ENCODE measurements at regions not wholly inside any gene's neighbourhood (a gene's known extent, or its start where the extent isn't known, plus 50 kb on each side); places are given as distances from the start of the nearest gene placed in this dataset.

DNA sequence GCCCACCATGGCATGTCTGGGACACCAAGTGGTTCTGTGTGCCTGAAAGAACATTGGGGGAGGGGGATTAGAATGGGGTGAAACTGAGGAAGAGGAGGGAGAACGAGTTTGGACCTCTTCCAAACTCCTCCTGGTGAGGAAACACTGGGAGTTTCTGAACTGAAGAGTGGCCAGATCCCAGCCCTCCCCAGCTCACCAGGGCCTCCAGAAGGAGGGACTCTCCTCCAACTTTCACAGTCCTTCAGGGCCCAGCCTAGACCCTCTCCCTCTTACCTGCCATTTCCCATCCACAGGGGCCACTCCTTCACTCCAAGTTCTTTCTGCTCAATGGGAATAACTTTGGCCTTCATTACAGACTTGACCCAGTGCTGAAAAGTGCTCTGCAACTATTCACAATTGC lies 132.0 kb upstream of the FOXK1 start:
- CTCF ChIA-PET: no interaction called here
- H3K4me3 Mint-ChIP-seq: no peak overlapping the region
- no peak for ATAC-seq
- no peak for DNase-seq
- POLR2A ChIA-PET: no interaction called here
- H3K36me3 Mint-ChIP-seq (ENCODE audit: low read depth): peaks cover 2% of the 10 kb centered on the region
- no peak overlapping the region for H3K27ac Mint-ChIP-seq
- H3K4me1 Mint-ChIP-seq (ENCODE audit: low read depth): no peaks in the 10 kb centered on the region
- H3K27me3 Mint-ChIP-seq (ENCODE audit: low read depth): peaks cover 3% of the 10 kb centered on the region
- H3K9me3 Mint-ChIP-seq (ENCODE audit: insufficient read depth): peaks cover 17% of the 10 kb centered on the region

DNA sequence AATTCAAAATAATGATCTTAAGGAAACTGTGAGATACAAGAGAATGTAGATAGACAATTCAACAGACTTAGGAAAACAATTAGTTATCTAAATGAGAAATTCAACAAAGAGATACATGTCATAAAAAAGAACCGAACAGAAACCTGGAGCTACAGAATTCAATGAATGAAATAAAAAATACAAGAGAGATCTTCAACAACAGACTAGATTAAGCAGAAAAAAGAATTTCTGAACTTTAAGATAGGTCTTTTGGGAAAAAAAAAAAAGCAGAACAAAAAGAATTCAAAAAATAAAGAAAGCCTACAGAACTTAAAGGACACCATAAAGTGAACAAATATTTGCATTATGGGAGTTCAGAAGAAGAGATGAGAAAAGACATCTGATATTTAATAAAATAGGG lies 129.1 kb upstream of the FOXK1 start:
- no peaks in the 10 kb centered on the region for H3K4me1 Mint-ChIP-seq (ENCODE audit: low read depth)
- no peaks in the 10 kb centered on the region for H3K27me3 Mint-ChIP-seq (ENCODE audit: low read depth)
- H3K36me3 Mint-ChIP-seq (ENCODE audit: low read depth): peaks cover 2% of the 10 kb centered on the region
- ChIA-PET POLR2A (no interaction called here), CTCF (interaction anchor here (0.7 kb wide), 1 partner anchor 241 kb away, joined by 3 read pairs; no protein-coding TSS in a partner anchor)
- ATAC-seq (no peak), DNase-seq (no peak)
- peaks cover 17% of the 10 kb centered on the region for H3K9me3 Mint-ChIP-seq (ENCODE audit: insufficient read depth)
- no peak overlapping the region for H3K27ac Mint-ChIP-seq
- H3K4me3 Mint-ChIP-seq: no peak overlapping the region

DNA sequence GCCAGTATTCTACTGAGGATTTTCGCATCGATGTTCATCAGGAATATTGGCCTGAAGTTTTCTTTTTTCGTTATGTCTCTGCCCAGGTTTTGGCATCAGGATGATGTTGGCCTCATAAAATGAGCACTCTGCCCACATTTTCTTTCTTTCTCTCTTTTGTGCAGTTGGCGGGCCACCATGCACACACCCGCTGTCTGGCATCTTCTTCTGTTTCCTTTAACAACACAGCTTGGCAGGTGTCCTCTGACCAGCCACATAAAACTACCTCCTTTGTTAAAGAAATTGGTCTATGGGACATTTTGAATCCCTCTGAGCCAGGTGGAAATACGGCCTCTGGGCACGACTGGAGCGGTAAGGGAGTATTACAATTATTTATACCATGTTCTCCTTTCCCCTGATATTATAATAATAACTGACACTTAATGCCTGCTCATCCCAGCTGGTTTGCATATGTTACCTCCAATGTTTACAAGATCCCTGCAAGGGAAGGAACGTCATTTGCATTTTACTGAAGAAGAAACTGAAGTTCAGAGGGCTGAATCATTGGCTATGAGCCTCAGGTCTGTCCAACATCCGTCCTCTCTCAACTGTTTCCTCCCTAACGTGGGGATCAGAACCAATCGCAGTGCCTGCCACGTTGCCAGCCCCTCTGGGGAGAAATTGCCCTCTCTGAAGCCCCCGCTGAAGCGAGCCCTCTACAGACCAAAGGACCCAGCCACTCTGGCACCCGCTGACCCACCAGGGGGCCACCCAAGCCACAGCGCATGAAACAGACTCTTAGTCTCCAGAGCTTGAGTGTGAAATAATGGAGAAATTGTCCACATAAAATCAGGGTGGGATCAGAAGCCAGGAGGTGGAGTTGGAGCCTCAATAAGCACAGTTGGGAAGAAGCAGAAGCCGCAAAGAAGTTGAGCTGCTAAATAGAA lies 125.0 kb upstream of the FOXK1 start:
- no peak overlapping the region for H3K4me3 Mint-ChIP-seq
- ATAC-seq (no peak), DNase-seq (no peak)
- peaks cover 2% of the 10 kb centered on the region for H3K36me3 Mint-ChIP-seq (ENCODE audit: low read depth)
- peaks cover 11% of the 10 kb centered on the region for H3K9me3 Mint-ChIP-seq (ENCODE audit: insufficient read depth)
- POLR2A ChIA-PET: no interaction called here
- H3K27me3 Mint-ChIP-seq (ENCODE audit: low read depth): no peaks in the 10 kb centered on the region
- CTCF ChIA-PET: no interaction called here
- no peak overlapping the region for H3K27ac Mint-ChIP-seq
- H3K4me1 Mint-ChIP-seq (ENCODE audit: low read depth): no peaks in the 10 kb centered on the region

DNA sequence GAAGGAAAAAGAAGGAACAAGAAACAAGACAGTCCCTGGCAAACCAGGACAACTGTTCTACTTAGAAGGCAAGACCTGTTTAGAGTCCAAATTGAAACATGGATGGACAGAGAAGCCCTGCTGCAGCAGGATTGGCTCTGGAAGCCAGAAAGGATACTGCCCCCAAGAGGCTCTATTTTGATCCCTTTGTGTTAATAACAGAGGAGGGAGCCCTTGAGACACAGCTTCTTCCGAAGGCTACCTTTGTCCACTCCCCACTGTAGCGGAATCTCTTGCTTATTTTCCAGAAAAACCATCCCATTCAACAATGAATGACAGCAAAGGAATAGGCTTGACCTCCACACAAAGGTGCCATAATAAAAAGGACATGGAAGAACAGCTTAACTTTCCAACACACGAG lies 120.3 kb upstream of the FOXK1 start:
- Mint-ChIP-seq H3K4me1 (ENCODE audit: low read depth) (no peaks in the 10 kb centered on the region), H3K36me3 (ENCODE audit: low read depth) (no peaks in the 10 kb centered on the region), H3K27ac (no peak overlapping the region), H3K9me3 (ENCODE audit: insufficient read depth) (no peaks in the 10 kb centered on the region), H3K27me3 (ENCODE audit: low read depth) (peaks cover 2% of the 10 kb centered on the region), H3K4me3 (no peak overlapping the region)
- ChIA-PET CTCF (no interaction called here), POLR2A (no interaction called here)
- DNase-seq (no peak), ATAC-seq (no peak)

DNA sequence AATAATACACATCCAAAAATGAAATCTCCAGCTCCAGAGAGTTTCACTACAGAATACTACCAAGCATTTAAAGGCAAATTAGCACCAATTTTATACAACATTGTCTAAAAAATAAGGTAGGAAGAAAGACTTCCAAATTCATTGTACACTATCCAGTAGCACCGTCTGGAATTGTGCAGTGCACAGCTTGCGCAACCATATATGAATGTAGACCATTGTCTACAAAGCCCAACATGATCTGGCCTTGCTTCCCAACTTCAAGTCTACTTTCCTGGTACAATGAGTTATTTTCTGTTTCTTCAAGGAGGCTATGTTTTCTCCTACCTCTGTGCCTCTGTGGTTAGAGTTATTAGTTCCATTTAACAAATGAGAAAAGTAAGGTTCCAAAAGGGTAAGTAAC lies 115.4 kb upstream of the FOXK1 start:
- no peaks in the 10 kb centered on the region for H3K4me1 Mint-ChIP-seq (ENCODE audit: low read depth)
- no peaks in the 10 kb centered on the region for H3K36me3 Mint-ChIP-seq (ENCODE audit: low read depth)
- H3K27me3 Mint-ChIP-seq (ENCODE audit: low read depth): peaks cover 2% of the 10 kb centered on the region
- ChIA-PET CTCF (no interaction called here), POLR2A (no interaction called here)
- H3K27ac Mint-ChIP-seq: no peak overlapping the region
- DNase-seq: no peak
- ATAC-seq: no peak
- no peaks in the 10 kb centered on the region for H3K9me3 Mint-ChIP-seq (ENCODE audit: insufficient read depth)
- no peak overlapping the region for H3K4me3 Mint-ChIP-seq

DNA sequence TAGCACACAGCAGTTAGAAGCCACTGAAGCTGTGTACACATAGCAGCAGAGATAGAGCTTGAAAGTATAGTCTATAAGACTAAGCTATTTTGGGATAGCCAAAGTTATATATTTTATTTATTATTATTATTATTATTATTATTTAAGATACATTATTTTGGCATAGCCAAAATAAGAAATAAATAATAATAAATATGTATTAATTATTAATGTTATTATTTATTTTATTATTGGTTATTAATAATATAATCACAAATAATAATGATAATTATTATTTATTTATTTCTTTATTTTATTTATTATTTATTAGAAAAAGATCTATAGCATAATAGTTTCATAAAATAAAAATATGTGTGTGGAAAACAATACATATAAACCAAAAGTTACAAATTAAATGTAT lies 107.2 kb upstream of the FOXK1 start:
- ChIA-PET POLR2A (no interaction called here), CTCF (no interaction called here)
- peaks cover 4% of the 10 kb centered on the region for H3K9me3 Mint-ChIP-seq (ENCODE audit: insufficient read depth)
- ATAC-seq (no peak), DNase-seq (no peak)
- no peak overlapping the region for H3K27ac Mint-ChIP-seq
- no peaks in the 10 kb centered on the region for H3K27me3 Mint-ChIP-seq (ENCODE audit: low read depth)
- no peak overlapping the region for H3K4me3 Mint-ChIP-seq
- H3K36me3 Mint-ChIP-seq (ENCODE audit: low read depth): no peaks in the 10 kb centered on the region
- no peaks in the 10 kb centered on the region for H3K4me1 Mint-ChIP-seq (ENCODE audit: low read depth)

DNA sequence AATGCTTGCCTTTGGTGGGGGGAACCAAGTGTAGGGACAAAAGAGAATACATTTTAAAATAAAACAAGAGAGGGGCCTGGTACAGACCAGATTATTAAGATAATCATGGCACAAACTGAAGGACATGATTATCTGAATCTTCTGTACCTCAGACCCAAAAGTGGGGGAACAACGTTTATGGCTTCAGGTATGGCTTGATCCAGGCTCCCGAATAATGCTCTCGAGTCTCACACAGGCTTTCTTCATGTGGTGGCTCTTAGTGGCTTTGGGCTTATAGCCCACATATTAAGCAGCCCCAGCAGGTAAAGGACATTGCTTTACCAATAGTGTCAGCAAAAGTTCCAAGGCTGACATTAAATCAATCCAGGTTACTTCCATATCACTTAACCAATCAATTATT lies 106.8 kb upstream of the FOXK1 start:
- Mint-ChIP-seq H3K9me3 (ENCODE audit: insufficient read depth) (peaks cover 4% of the 10 kb centered on the region), H3K4me1 (ENCODE audit: low read depth) (no peaks in the 10 kb centered on the region), H3K27me3 (ENCODE audit: low read depth) (no peaks in the 10 kb centered on the region), H3K4me3 (no peak overlapping the region), H3K27ac (no peak overlapping the region), H3K36me3 (ENCODE audit: low read depth) (no peaks in the 10 kb centered on the region)
- ATAC-seq: no peak
- ChIA-PET POLR2A (no interaction called here), CTCF (no interaction called here)
- DNase-seq: no peak

DNA sequence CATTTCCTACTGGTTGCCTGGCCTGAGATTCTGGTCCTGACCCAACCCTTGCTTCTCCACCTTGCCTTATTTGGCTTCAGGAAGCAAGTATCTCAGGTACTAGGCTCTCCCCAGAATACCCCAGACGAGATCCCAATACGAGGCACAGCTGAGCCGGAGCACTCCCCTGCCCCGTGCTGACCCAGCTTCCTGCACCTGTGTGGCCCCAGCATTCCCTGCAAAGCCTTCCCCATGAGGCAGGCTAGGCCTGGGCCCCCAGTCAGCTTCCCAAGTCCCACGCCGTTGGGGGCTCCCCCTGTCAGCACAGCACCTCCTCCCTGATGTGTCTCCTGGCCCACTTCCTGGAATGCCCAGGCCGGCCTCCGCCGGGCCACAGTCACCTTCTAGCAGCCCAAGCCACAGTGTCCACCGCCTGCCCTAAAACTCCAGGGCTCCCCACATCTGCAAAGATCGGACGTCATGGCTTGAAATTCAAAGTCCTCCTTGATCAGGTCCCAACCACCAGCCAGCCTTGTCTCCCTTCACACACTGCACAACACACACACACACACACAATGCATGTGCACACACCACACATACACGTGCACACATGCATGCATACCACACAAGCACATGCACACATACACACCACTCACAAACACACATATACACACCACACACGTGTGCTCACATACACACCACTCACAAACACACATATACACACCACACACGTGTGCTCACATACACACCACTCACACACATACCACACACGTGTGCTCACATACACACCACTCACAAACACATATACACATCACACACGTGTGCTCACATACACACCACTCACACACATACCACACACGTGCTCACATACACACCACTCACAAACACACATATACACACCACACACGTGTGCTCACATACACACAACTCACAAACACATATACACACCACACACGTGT lies 78.9 kb upstream of the FOXK1 start:
- Mint-ChIP-seq H3K4me1 (ENCODE audit: low read depth) (no peaks in the 10 kb centered on the region), H3K4me3 (no peak overlapping the region), H3K27me3 (ENCODE audit: low read depth) (no peaks in the 10 kb centered on the region), H3K36me3 (ENCODE audit: low read depth) (no peaks in the 10 kb centered on the region), H3K27ac (no peak overlapping the region), H3K9me3 (ENCODE audit: insufficient read depth) (no peaks in the 10 kb centered on the region)
- no peak for ATAC-seq
- ChIA-PET POLR2A (no interaction called here), CTCF (no interaction called here)
- DNase-seq: no peak

DNA sequence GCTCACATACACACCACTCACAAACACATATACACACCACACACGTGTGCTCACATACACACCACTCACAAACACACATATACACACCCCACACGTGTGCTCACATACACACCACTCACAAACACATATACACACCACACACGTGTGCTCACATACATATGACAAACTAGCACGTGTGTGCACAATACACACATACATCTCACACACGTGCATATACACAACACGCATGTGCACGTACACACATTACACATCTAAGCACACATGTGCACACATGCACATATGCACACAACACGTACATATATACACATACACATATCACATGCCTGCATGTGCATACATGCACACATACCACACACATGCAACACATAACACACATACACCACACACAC lies 78.3 kb upstream of the FOXK1 start:
- CTCF ChIA-PET: no interaction called here

DNA sequence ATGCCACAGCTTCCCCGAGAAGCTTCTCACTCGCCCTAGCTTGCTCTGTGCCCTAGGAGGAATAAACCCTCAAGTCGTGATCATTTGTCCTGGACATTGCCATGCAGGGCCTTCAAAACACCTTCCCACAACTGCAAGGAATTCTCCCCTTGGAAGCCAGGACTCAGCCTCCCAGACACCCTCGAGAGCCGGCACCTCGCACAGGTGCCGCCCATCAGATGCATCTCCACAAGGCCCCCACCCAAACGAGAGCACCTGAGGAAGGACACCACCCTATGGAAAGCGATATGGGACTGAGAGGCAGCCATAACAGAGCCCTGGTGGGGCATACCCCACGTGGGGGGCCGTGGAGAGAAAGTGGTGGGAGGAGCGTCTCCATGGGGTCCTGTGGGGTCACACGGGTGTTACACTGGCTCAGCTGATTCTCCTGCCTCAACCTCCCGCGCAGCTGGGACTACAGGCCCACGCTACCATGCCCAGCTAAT lies 77.6 kb upstream of the FOXK1 start:
- Mint-ChIP-seq H3K4me3 (no peak overlapping the region), H3K4me1 (ENCODE audit: low read depth) (no peaks in the 10 kb centered on the region), H3K36me3 (ENCODE audit: low read depth) (no peaks in the 10 kb centered on the region), H3K27ac (no peak overlapping the region), H3K9me3 (ENCODE audit: insufficient read depth) (no peaks in the 10 kb centered on the region), H3K27me3 (ENCODE audit: low read depth) (no peaks in the 10 kb centered on the region)
- no peak for DNase-seq
- ChIA-PET POLR2A (no interaction called here), CTCF (no interaction called here)
- no peak for ATAC-seq

More for the DNA sequence above, 78.3 kb upstream of the FOXK1 start:
- H3K4me3 Mint-ChIP-seq: no peak overlapping the region
- no peak overlapping the region for H3K27ac Mint-ChIP-seq
- H3K27me3 Mint-ChIP-seq (ENCODE audit: low read depth): no peaks in the 10 kb centered on the region
- H3K36me3 Mint-ChIP-seq (ENCODE audit: low read depth): no peaks in the 10 kb centered on the region
- no peaks in the 10 kb centered on the region for H3K9me3 Mint-ChIP-seq (ENCODE audit: insufficient read depth)
- DNase-seq (no peak), ATAC-seq (no peak)
- H3K4me1 Mint-ChIP-seq (ENCODE audit: low read depth): no peaks in the 10 kb centered on the region
- POLR2A ChIA-PET: no interaction called here

DNA sequence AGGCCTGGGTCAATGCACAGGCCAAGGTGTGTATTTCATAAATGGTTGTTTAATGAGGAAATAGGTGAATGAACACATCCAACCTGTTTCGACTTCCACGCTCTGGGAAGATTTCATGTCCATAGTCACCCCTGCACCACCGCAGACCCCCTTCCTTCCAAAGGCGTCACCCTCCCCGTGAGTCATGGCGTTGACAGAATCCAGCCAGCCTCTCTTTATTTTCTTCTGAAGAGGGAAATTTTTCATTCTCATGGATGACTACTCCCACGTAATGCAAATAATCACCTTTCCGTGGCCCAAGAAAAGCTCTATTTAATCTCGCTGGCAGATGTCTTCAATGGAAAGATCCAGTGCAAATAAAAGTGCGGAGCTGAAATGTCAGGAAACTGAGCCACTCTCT lies 75.3 kb upstream of the FOXK1 start:
- ATAC-seq: no peak
- ChIA-PET CTCF (no interaction called here), POLR2A (interaction anchor here (0.8 kb wide), 1 partner anchor 511 kb away, joined by 3 read pairs; no protein-coding TSS in a partner anchor)
- no peak overlapping the region for H3K27ac Mint-ChIP-seq
- no peaks in the 10 kb centered on the region for H3K36me3 Mint-ChIP-seq (ENCODE audit: low read depth)
- H3K4me1 Mint-ChIP-seq (ENCODE audit: low read depth): no peaks in the 10 kb centered on the region
- no peak for DNase-seq
- H3K9me3 Mint-ChIP-seq (ENCODE audit: insufficient read depth): no peaks in the 10 kb centered on the region
- no peaks in the 10 kb centered on the region for H3K27me3 Mint-ChIP-seq (ENCODE audit: low read depth)
- no peak overlapping the region for H3K4me3 Mint-ChIP-seq

DNA sequence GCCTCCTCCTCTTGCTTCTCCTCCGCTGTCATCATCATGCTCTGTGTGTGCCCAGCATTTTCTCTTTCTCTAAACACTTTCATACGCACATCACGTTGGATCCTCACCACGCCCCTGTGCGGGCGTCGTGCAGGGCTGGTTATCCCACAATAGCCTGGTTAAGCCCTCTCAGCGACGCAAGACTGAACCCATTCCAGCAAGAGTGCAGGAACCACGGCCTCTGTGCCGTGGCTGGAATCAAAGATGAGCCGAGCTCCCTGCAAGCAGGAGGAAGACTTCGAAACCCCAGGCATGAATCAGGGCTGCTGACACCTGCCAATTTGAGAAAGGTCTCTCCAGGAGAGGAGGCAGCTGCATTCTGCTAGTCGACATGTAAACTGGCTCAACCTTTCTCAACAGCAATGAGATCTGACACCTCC lies 74.8 kb upstream of the FOXK1 start:
- ATAC-seq (no peak), DNase-seq (no peak)
- no peak overlapping the region for H3K4me3 Mint-ChIP-seq
- ChIA-PET POLR2A (interaction anchor here (0.8 to 1.2 kb wide), 2 partner anchors 168 to 511 kb away, joined by 3 read pairs; partner anchors contain the start of gene AP5Z1), CTCF (no interaction called here)
- H3K27ac Mint-ChIP-seq: no peak overlapping the region
- H3K4me1 Mint-ChIP-seq (ENCODE audit: low read depth): no peaks in the 10 kb centered on the region
- no peaks in the 10 kb centered on the region for H3K27me3 Mint-ChIP-seq (ENCODE audit: low read depth)
- H3K36me3 Mint-ChIP-seq (ENCODE audit: low read depth): no peaks in the 10 kb centered on the region
- H3K9me3 Mint-ChIP-seq (ENCODE audit: insufficient read depth): no peaks in the 10 kb centered on the region

Measured in activated CD8-positive, alpha-beta T cell treated with anti-CD3 and anti-CD28 coated beads, Interleukin-2, amount 10 ng/mL, durations not matched to agents 7 days and 5 days (primary cell).